ENCODE measurements at regions not wholly inside any gene's neighbourhood (a gene's known extent, or its start where the extent isn't known, plus 50 kb on each side); places are given as distances from the start of the nearest gene placed in this dataset.

- Mint-ChIP-seq H3K4me3 (no peak overlapping the region), H3K27ac (no peak overlapping the region), H3K27me3 (no peaks in the 10 kb centered on the region), H3K36me3 (ENCODE audit: low read depth) (no peaks in the 10 kb centered on the region), H3K4me1 (ENCODE audit: low read depth) (no peaks in the 10 kb centered on the region), H3K9me3 (no peaks in the 10 kb centered on the region)
- DNase-seq: no peak
These were observed 97.3 kb upstream of the HMHB1 start for GRCh38 chr5:143714629-143715028.

- Mint-ChIP-seq H3K27ac (no peak overlapping the region), H3K9me3 (no peaks in the 10 kb centered on the region), H3K4me3 (no peak overlapping the region), H3K4me1 (ENCODE audit: low read depth) (no peaks in the 10 kb centered on the region), H3K27me3 (no peaks in the 10 kb centered on the region), H3K36me3 (ENCODE audit: low read depth) (no peaks in the 10 kb centered on the region)
- no peak for DNase-seq
These were observed 98.6 kb upstream of the HMHB1 start for GRCh38 chr5:143713047-143714003.

- no peak for DNase-seq
- H3K4me3 Mint-ChIP-seq: no peak overlapping the region
- no peak overlapping the region for H3K27ac Mint-ChIP-seq
- H3K36me3 Mint-ChIP-seq (ENCODE audit: low read depth): no peaks in the 10 kb centered on the region
- peaks cover 3% of the 10 kb centered on the region for H3K4me1 Mint-ChIP-seq (ENCODE audit: low read depth)
- peaks cover 10% of the 10 kb centered on the region for H3K27me3 Mint-ChIP-seq
- H3K9me3 Mint-ChIP-seq: no peaks in the 10 kb centered on the region
These were observed 103.3 kb upstream of the HMHB1 start for GRCh38 chr5:143708672-143709071.

GRCh38 chr5:143707806-143708205 lies 104.2 kb upstream of the HMHB1 start:
- Mint-ChIP-seq H3K27me3 (peaks cover 10% of the 10 kb centered on the region), H3K27ac (no peak overlapping the region), H3K4me3 (no peak overlapping the region), H3K4me1 (ENCODE audit: low read depth) (peaks cover 3% of the 10 kb centered on the region), H3K36me3 (ENCODE audit: low read depth) (no peaks in the 10 kb centered on the region), H3K9me3 (no peaks in the 10 kb centered on the region)
- no peak for DNase-seq

GRCh38 chr5:143705381-143705780 lies 106.6 kb upstream of the HMHB1 start:
- Mint-ChIP-seq H3K4me1 (ENCODE audit: low read depth) (peaks cover 3% of the 10 kb centered on the region), H3K27me3 (peaks cover 10% of the 10 kb centered on the region), H3K9me3 (no peaks in the 10 kb centered on the region), H3K36me3 (ENCODE audit: low read depth) (no peaks in the 10 kb centered on the region), H3K4me3 (no peak overlapping the region), H3K27ac (no peak overlapping the region)
- no peak for DNase-seq

- Mint-ChIP-seq H3K9me3 (no peaks in the 10 kb centered on the region), H3K27ac (no peak overlapping the region), H3K4me3 (no peak overlapping the region), H3K36me3 (ENCODE audit: low read depth) (no peaks in the 10 kb centered on the region), H3K27me3 (peaks cover 10% of the 10 kb centered on the region), H3K4me1 (ENCODE audit: low read depth) (peaks cover 14% of the 10 kb centered on the region)
- DNase-seq: no peak
These were observed 108.3 kb upstream of the HMHB1 start for GRCh38 chr5:143703659-143704058.

- H3K9me3 Mint-ChIP-seq: no peaks in the 10 kb centered on the region
- peaks cover 33% of the 10 kb centered on the region for H3K4me1 Mint-ChIP-seq (ENCODE audit: low read depth)
- H3K4me3 Mint-ChIP-seq: no peak overlapping the region
- no peak overlapping the region for H3K27ac Mint-ChIP-seq
- peaks cover 6% of the 10 kb centered on the region for H3K27me3 Mint-ChIP-seq
- no peak for DNase-seq
- no peaks in the 10 kb centered on the region for H3K36me3 Mint-ChIP-seq (ENCODE audit: low read depth)
These were observed 110.5 kb upstream of the HMHB1 start for GRCh38 chr5:143701493-143701892.

- no peak overlapping the region for H3K4me3 Mint-ChIP-seq
- no peaks in the 10 kb centered on the region for H3K36me3 Mint-ChIP-seq (ENCODE audit: low read depth)
- H3K4me1 Mint-ChIP-seq (ENCODE audit: low read depth): peaks cover 34% of the 10 kb centered on the region
- DNase-seq: no peak
- H3K9me3 Mint-ChIP-seq: no peaks in the 10 kb centered on the region
- no peak overlapping the region for H3K27ac Mint-ChIP-seq
- H3K27me3 Mint-ChIP-seq: peaks cover 3% of the 10 kb centered on the region
These were observed 111.0 kb upstream of the HMHB1 start for GRCh38 chr5:143700994-143701393.

- Mint-ChIP-seq H3K27ac (peak overlapping the region; percentile 87), H3K27me3 (no peaks in the 10 kb centered on the region), H3K9me3 (no peaks in the 10 kb centered on the region), H3K4me3 (no peak overlapping the region), H3K4me1 (ENCODE audit: low read depth) (peaks cover 42% of the 10 kb centered on the region), H3K36me3 (ENCODE audit: low read depth) (no peaks in the 10 kb centered on the region)
- DNase-seq: no peak
These were observed 112.8 kb upstream of the HMHB1 start for GRCh38 chr5:143699121-143699520.

GRCh38 chr5:143698574-143698973 lies 113.4 kb upstream of the HMHB1 start:
- no peaks in the 10 kb centered on the region for H3K9me3 Mint-ChIP-seq
- peak overlapping the region; percentile 87 for H3K27ac Mint-ChIP-seq
- DNase-seq: no peak
- H3K36me3 Mint-ChIP-seq (ENCODE audit: low read depth): no peaks in the 10 kb centered on the region
- peaks cover 46% of the 10 kb centered on the region for H3K4me1 Mint-ChIP-seq (ENCODE audit: low read depth)
- H3K27me3 Mint-ChIP-seq: no peaks in the 10 kb centered on the region
- H3K4me3 Mint-ChIP-seq: no peak overlapping the region

GRCh38 chr5:143696921-143697320 lies 115.0 kb upstream of the HMHB1 start:
- DNase-seq: no peak
- no peak overlapping the region for H3K27ac Mint-ChIP-seq
- H3K36me3 Mint-ChIP-seq (ENCODE audit: low read depth): no peaks in the 10 kb centered on the region
- H3K4me1 Mint-ChIP-seq (ENCODE audit: low read depth): peaks cover 56% of the 10 kb centered on the region
- no peaks in the 10 kb centered on the region for H3K27me3 Mint-ChIP-seq
- no peak overlapping the region for H3K4me3 Mint-ChIP-seq
- no peaks in the 10 kb centered on the region for H3K9me3 Mint-ChIP-seq

- Mint-ChIP-seq H3K4me1 (ENCODE audit: low read depth) (peaks cover 62% of the 10 kb centered on the region), H3K36me3 (ENCODE audit: low read depth) (no peaks in the 10 kb centered on the region), H3K27ac (no peak overlapping the region), H3K27me3 (no peaks in the 10 kb centered on the region), H3K9me3 (no peaks in the 10 kb centered on the region), H3K4me3 (no peak overlapping the region)
- DNase-seq: no peak
These were observed 116.0 kb upstream of the HMHB1 start for GRCh38 chr5:143695941-143696340.

GRCh38 chr5:143695244-143695864 lies 116.6 kb upstream of the HMHB1 start:
- Mint-ChIP-seq H3K9me3 (peaks cover 4% of the 10 kb centered on the region), H3K36me3 (ENCODE audit: low read depth) (no peaks in the 10 kb centered on the region), H3K27ac (no peak overlapping the region), H3K27me3 (no peaks in the 10 kb centered on the region), H3K4me3 (no peak overlapping the region), H3K4me1 (ENCODE audit: low read depth) (peaks cover 65% of the 10 kb centered on the region)
- DNase-seq: no peak

GRCh38 chr5:143694357-143694756 lies 117.6 kb upstream of the HMHB1 start:
- H3K4me1 Mint-ChIP-seq (ENCODE audit: low read depth): peaks cover 61% of the 10 kb centered on the region
- no peak for DNase-seq
- no peak overlapping the region for H3K4me3 Mint-ChIP-seq
- no peaks in the 10 kb centered on the region for H3K36me3 Mint-ChIP-seq (ENCODE audit: low read depth)
- H3K27me3 Mint-ChIP-seq: no peaks in the 10 kb centered on the region
- H3K9me3 Mint-ChIP-seq: peaks cover 11% of the 10 kb centered on the region
- no peak overlapping the region for H3K27ac Mint-ChIP-seq

- no peak for DNase-seq
- H3K4me1 Mint-ChIP-seq (ENCODE audit: low read depth): peaks cover 55% of the 10 kb centered on the region
- no peaks in the 10 kb centered on the region for H3K36me3 Mint-ChIP-seq (ENCODE audit: low read depth)
- H3K27me3 Mint-ChIP-seq: no peaks in the 10 kb centered on the region
- H3K9me3 Mint-ChIP-seq: peaks cover 13% of the 10 kb centered on the region
- H3K27ac Mint-ChIP-seq: no peak overlapping the region
- no peak overlapping the region for H3K4me3 Mint-ChIP-seq
These were observed 118.2 kb upstream of the HMHB1 start for GRCh38 chr5:143693651-143694252.

Data from activated T-cell treated with anti-CD3 and anti-CD28 coated beads, Interleukin-2, amount 50 U/mL, for 24 hours (primary cell).